GM04503 (cell line): ENCODE measurements at regions not wholly inside any gene's neighbourhood (a gene's known extent, or its start where the extent isn't known, plus 50 kb on each side); places are given as distances from the start of the nearest gene placed in this dataset.
A peak's percentile ranks its signal among the peaks of the same experiment; 100 is the strongest.

ENCODE experiments used
- DNase-seq: peaks from one replicate; pipeline ENCODE4 v3.0.0-alpha.2; 2012; ENCODE audit warnings: low read depth

DNA sequence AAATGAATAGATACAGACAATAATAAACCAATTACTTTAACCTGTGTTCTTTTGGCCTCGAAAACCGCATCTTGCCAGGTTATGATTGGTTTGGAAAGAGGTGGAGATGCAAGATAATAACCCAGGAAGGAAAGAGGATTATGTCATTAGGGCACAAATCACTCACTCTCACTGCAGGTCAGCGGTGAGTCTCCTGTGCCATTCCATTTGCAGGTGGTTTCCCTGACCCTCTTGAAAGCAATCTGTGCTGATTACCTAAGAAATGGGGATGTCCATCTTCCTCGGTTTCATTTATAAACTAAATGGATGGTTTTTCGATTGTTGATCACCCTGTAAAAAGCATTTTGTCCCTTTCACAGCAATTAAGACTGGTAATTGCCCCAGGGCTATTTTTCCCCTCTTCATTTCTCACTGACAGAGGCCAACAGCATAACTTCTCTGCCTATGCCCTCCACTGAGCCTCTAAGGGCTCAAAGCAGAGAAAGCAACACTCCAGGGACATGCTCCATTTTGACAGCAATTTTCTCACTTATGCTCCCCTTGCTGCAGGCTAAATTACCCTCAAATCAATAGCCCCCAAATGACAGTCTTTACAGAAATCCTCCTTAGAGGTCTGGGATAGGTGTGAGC is 257.5 kb downstream of the IPMK start:
- no peak for DNase-seq

DNA sequence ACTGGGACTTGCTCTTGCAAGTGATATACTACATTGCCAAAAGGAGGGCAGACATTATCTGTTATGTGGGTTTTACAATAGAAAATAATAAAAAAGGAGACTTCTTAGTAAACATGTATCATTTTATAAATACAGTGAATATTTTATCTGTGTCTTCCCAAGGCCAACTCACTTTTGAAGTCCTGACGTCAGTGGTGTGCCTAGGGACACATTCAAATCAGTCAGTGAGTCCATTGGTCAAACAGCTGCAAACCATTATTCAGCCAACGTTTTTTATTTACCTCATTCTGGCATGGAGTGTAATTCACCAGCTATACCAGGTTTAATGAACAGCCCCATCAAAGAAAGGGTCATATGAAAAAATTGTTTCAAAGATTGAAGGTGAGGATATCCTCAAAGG is 263.7 kb downstream of the IPMK start:
- no peak for DNase-seq

DNA sequence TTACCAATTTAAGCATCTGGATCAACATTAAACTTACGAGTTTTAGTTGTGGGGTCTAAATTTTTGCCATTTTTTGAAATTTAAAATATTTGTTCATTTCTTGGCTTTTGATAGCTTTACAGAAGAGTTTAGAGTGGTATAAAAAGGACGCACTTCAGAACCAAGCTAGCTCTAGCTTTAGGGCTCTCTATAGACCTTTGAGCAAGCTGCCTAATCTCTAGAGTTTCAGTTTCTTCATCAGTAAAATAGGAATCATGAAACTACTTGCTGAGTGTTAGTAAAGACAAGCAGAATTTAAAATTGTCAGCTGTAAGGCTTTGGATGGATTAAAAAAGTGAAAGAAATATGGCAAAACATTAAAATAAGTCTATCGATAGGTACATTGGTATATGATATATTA is 266.5 kb downstream of the IPMK start:
- DNase-seq, result no peak

DNA sequence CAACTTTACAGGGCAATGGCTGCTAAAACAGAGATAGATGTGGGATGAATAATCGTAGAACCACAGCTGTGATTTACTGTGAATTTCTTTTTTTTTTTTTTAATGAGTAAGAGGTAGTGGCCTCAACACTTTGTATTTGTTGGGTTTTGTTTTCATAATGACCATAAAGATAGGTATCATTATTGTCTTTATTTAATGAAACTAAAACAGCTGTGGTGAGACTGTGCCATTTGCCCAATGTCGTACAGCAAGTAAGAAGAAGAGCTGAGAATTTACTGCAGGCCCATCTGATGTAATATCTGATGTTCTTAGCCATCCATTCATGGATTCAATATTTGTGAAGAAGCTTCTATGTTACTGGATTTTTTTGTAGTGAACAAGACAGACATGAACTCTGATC is 271.2 kb downstream of the IPMK start:
- no peak for DNase-seq

DNA sequence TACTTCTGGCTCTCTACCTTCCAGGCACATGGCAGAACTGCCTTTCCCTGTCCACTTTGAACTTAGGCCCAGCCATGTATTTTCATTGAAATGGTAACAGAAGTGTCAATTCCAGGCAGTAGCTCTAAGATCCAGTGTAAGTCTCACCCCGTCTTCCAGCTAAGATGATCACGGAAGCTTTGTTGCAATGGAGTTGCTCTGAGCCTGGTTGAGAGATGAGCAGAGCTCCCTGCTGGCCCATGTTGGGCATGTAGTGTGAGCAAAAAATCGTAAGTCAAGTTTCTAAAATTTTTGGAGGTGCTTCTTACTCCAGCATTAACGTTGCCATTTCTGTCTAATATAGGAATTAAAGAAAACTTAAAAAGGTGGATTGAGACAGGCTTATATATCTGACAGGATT is 274.4 kb downstream of the IPMK start:
- DNase-seq, result no peak

DNA sequence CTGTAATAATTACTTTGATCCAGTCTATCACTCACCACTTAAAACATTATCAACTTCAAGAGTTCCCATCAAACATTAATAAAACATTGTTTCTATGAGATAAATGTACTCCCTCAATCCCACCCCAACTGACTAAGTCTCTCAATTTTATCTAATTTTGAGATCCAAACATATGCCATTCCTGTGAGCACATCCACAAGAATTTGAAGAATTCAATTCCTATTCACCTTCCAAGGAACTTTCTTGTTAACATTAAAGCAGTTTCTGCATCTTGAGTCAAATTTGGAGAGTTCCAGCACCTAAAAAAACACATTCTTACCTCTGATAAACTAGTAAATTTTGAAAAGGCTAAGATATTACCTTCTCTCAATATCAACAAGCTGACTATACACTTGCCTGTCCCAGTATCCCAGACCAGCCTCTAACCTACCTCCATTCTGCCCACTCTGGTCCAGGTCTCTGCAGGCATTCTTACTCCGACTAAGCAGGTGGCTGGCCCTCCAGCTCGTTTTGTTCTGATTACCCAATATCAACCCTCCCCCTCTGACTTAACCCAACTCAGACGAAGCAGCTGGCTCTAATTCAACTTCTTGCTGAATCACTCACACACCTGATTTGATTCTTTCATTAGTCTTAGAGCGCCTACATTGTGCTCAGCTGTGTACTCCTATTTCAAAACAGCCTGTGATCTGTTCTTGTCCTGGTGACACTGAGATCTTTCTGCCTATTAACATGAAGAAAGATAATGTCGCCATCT is 275.2 kb downstream of the IPMK start:
- DNase-seq, result no peak

DNA sequence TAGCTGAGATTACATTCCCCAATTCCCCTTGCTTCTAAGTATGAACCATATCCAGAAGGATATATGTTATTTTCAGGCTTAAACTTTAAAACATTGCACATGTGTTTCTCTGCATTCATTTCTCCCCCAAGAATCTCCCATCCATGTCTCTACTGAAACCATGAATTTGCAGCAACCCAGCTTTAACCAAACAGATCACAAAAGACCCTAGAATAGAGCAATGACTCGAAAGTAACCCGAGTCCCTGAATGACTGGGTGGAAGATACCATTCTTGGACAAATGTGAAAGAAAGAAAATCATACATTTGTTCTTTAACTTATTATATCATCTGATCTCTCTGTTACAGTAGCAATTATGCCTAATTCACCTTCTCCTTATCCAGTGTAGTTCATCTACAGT is 278.7 kb downstream of the IPMK start:
- no peak for DNase-seq

DNA sequence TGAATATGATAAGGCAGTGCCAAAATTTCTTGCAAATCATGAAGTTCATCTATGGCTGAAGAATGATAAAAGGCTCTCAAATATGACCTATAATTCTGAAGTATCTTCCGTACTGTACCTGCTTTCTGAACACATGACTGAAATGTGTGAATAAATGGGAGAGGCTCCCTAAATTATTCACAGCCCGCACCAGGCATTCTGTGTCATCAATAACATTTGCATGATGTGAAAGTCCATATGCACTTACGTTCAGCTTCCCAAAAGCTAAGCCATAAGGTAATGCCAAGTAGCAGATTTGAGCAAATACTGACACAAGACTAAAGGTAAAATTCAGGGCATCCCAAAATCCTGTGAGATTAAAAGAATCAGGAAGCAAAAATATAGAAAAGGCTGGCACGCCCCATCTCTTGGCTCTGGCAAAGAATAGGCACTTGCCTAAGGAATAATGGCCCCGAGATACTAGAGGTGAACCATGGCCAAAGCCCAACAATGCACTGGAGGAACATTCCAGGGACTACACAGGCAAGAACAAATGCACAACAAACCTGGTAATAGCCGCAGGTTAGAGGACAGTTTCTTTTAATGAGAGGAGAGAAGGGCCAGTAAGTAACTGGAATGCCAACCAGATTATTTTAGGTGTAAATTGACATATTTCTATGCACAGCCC is 280.5 kb downstream of the IPMK start:
- no peak for DNase-seq

DNA sequence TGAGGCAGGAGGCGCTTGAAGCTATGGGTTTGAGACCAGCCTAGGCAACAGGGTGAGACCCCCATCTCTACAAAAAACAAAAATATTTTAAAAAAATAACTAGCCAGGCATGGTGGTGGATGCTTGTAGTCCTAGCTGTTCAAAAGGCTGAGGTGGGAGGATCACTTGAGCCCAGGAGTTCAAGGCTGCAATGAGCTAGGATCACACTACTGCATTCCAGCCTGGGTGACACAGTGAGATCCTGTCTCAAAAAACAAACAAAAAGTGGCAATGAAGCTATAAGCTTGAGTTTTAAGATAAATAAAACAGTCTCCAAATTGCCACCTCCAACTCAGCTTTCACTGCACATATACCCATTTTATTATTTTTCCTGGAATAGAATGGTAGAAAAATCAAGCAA is 281.3 kb downstream of the IPMK start:
- no peak for DNase-seq

DNA sequence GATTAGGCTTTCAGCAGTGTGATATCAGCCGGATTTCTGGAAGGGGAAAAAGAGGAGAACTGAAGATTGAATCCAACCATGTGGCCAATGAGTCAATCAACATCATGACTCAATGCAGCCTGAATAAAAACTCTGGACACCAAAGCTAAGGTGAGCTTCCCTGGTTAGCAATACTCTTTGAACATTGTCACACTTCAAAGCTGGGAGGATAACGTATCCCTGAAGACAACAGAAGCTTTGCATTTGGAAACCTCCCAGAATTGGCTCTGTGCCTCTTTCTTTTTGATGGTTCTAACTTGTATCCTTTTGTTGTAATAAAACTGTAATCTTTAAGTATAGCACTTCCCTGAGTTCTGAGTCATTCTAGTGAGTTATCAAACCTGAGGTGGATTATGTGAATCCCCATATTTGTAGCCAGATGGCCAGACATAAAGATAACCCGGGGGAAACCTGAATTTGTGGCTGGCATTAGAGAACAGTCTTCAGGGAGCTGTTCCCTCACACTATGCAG is 284.4 kb downstream of the IPMK start:
- DNase-seq, result no peak

DNA sequence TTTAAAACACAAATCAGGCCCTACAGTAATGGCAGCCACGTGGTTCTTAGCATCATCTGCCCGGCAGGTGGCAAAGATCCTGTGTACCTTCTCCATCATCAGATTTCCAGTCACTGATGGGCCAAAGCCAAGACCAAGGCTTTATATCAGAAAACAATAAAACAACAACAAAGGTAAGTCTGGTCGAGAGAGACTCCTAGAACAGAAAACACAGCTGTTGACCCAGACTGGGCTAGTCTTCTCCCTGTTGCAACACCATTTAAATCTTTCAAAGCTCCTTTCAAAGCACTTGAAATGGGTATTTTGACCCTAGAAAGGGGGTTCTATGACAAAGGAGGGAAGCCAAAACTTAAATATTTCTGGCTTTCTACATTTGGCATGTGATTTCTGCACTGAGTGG is 285.6 kb downstream of the IPMK start:
- no peak for DNase-seq

DNA sequence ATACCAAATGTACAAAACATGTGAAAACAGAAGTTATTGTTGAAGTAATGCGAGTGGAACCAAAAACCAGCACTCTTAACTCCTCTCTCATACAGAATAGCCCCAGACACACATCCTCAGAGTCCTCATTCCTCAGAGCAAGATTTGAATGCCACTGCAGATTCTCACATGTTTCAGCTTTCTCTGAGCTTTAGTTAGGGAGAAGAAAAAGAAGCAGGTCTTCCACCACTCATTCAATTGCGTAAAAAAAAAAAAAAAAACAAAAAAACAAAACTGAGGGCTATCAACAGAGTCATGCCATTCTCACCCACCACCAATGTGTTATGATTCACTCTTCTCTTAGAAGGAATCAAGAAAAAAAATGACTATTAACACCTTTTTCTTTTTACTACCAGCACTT is 287.7 kb downstream of the IPMK start:
- no peak for DNase-seq

DNA sequence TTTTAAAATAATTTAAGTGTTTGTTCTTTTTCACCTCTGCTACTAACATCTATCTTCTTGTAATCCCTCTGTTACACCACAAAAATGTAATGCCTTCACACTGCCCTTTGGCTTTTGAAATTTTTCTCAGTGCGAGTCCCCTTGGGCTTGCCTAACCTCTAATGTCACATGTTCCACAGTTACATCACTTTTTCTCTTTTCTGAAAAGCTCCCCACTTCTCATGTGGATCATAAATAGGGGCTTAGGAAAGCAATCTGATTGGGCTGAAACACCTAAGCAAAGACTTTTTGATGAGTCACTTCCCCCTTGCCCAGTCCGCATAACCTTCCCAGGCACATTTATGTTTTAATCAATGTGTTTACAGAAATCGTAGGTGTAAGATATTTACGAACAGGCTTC is 288.2 kb downstream of the IPMK start:
- DNase-seq, result no peak

DNA sequence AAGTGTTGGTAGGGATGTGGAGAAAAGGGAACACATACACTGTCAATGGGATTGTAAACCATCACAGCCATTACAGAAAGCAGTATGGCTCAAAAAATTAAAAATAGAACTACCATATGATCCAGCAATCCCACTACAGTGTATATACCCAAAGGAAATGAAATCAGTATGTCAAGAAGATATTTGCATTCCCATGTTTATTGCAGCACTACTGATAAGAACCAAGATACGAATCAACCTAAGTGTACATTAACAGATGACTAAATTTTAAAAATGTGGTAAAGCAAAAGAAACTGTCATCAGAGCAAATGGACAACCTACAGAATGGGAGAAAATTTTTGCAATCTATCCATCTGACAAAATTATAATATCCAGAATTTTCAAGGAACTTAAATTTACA is 290.4 kb downstream of the IPMK start:
- no peak for DNase-seq

DNA sequence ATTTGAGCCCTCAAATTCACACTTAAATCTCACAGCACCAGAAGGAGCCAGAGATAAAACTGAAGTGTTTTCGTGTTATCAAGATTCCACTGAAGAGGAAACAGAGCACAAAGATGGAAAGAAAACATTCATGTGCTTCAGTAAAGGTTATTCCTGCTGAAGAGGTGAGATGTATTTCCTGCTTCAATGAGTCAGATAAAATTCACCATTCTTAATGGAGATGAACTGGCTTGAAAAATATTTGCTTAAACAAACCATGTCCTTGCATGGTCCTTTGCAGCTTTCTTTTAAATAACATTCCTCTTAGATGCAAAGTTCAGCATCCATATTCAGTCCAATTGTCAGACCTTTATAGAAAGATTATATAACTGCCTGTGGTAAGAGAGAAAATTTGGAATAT is 294.2 kb downstream of the IPMK start:
- DNase-seq, result no peak

DNA sequence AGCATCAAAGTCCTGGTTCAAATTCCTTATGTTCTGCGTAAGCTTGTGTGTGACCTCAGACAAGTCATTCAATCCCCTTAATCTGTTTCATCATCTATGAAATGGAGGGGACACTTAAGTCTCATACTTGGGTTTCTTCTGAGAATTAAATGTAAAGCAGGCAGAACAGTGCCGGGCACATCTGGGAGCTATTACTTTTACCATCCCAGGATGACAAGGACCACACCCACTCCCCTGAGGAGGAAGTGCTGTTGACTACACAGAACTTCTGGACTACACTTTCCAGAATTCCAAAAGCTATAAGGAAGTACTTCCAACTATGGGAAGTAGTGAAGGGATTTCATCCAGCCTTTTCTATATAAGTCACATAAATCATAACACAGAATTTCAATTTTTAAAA is 294.9 kb downstream of the IPMK start:
- no peak for DNase-seq

DNA sequence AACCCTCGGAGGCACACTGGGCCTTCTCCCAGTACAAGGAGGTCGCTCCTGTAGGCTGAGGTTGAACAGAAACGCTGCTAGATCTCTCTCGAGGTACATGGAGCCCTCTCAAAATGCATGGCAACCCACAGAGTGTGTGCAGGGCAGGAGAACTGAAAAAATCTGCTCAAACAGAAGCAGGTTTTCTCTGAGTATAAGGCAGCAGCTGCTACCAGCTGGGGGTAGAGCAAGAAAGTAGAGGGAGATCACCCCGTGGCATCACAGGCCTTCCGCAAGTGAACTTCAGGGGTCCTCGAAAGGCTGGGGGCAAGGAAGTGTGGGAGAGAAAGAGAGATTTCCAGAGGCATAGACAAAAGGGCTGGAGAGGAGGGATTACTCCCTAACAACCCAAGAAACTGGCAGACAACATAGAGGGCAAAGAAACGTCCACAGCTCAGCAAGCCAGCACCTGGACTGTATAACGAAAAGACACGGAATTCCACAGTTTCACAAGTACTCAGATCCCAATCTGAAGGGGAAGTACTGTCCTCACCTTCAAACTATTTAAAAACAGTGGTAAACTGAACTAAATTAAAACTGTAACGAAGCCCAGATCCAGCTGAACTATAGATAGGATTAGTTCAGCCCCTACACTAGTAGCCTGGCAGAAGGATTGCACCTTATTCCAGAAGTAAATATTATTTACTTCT is 299.2 kb downstream of the IPMK start:
- DNase-seq, result no peak

DNA sequence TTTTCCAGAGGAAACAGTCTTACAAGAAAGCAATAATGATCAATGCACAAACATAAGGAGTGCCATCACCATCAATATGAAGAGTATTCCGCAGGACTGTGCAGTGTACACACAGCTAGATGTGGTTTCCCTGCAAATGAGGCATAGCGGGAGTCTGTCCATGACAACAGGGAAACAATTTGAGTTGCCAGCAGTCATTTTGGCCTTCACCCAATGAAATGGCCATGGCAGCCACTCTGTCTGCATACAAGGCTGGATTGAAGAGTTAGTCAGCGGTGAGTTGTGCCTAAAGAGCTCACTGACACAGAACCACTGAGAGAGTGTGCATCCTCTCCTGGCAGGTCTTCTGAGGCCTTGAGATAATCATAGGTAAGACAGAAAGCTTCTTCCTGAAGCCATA is 303.3 kb downstream of the IPMK start:
- DNase-seq, result peak; percentile 80

DNA sequence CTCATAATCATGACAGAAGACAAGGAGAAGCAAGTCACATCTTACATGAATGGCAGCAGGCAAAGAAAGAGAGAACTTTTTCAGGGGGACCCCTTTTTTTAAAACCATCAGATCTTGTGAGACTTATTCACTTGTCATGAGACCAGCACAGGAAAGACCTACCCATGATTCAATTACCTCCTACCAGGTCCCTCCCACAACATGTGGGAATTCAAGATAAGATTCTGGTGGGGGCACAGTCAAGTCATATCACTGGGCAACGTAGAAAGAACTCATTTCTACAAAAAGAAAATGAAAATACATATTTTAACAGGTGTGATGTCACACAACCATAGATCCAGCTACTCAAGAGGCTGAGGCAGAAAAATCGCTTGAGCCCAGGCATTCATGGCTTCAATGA is 304.1 kb downstream of the IPMK start:
- DNase-seq, result no peak

DNA sequence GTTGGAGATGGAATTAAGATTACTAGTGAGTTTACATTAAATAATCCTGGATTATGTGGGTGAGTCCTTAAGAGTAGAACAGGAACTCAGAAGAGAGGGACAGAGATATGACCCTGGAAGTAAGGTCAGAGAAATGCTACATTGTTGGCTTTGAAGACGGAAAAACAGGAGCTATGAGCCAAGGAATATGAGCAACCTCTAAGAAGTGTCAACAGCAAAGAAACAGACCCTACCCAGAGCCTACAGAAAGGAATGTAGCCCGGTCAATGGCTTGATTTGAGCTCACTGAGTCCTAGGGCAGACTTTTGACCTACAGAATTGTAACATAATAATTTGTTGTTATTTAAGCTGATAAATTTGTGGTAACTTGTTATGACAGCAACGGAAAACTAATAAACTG is 304.9 kb downstream of the IPMK start:
- no peak for DNase-seq

DNA sequence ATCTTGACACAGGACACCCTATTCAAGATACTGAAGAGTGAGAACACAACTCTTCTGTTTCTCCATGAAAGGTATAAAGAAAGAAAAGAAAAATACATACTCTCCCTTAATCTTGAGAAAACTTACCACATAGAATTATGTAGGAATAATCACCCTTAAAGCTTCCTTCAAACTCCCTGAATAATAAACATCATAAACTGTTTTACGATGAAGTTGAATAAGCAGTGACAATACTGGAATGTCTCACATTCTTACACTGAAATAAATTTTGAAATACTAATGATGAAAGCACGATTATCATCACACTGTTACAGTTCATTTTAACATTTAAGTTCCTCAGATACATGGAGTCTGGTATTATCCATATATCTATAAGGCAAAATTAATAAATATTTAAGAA is 306.2 kb downstream of the IPMK start:
- DNase-seq, result no peak

DNA sequence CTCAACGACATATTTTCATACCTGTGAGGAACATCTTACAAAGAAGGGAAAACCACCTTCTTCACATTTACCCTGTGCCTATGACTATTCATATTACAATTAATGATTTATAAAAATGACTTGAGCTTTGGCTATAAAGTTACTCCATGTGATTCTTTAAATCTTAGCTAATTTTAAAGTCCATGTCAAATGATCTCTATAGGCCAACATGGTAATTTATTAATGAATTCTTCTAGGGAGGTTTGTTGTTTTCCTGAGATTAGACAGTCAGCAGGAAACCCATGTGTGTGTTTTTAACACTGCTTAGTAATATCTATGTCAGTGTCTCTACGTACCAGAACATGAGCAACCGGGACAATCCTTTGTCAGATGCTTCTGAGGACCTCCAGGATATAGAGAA is 307.3 kb downstream of the IPMK start:
- DNase-seq, result no peak
